HG03442 (cell line): ENCODE measurements at regions not wholly inside any gene's neighbourhood (a gene's known extent, or its start where the extent isn't known, plus 50 kb on each side); places are given as distances from the start of the nearest gene placed in this dataset.

Experiments
- ATAC-seq: cut with Tn5 transposase; IDR thresholded peaks from one replicate; pipeline ENCODE4 v1.9.1; 2021; ENCODE audit warnings: mild to moderate bottlenecking, moderate library complexity; ENCODE audit not compliant: unreplicated experiment

- ATAC-seq, result no peak
These were observed 50.3 kb upstream of the FNDC1 start for GRCh38 chr6:159118924-159119323.

GRCh38 chr6:159117563-159117962 is 51.6 kb upstream of the FNDC1 start:
- ATAC-seq, result no peak

GRCh38 chr6:159117046-159117445 is 52.2 kb upstream of the FNDC1 start:
- ATAC-seq, result no peak

GRCh38 chr6:159116343-159116742 is 52.9 kb upstream of the FNDC1 start:
- peak; percentile 71 for ATAC-seq

GRCh38 chr6:159114569-159114968 is 54.6 kb upstream of the FNDC1 start:
- ATAC-seq, result no peak

- no peak for ATAC-seq
These were observed 56.0 kb upstream of the FNDC1 start for GRCh38 chr6:159113223-159113622.

GRCh38 chr6:159112714-159113113 is 56.5 kb upstream of the FNDC1 start:
- ATAC-seq, result no peak

GRCh38 chr6:159110748-159111147 is 58.5 kb upstream of the FNDC1 start:
- no peak for ATAC-seq

- ATAC-seq, result no peak
These were observed 59.2 kb upstream of the FNDC1 start for GRCh38 chr6:159110013-159110412.

- ATAC-seq, result no peak
These were observed 59.8 kb upstream of the FNDC1 start for GRCh38 chr6:159109391-159109790.

GRCh38 chr6:159108426-159108985 is 60.7 kb upstream of the FNDC1 start:
- ATAC-seq, result no peak

- no peak for ATAC-seq
These were observed 61.5 kb upstream of the FNDC1 start for GRCh38 chr6:159107451-159108260.

- peak; percentile 76 for ATAC-seq
These were observed 61.9 kb upstream of the TAGAP start for GRCh38 chr6:159106627-159107241.

- ATAC-seq, result no peak
These were observed 60.9 kb upstream of the TAGAP start for GRCh38 chr6:159105716-159106115.

GRCh38 chr6:159104931-159105330 is 60.1 kb upstream of the TAGAP start:
- ATAC-seq, result no peak

- ATAC-seq, result peak; percentile 77
These were observed 59.6 kb upstream of the TAGAP start for GRCh38 chr6:159104163-159104925.

- ATAC-seq, result no peak
These were observed 58.8 kb upstream of the TAGAP start for GRCh38 chr6:159103396-159104162.

- ATAC-seq, result no peak
These were observed 57.8 kb upstream of the TAGAP start for GRCh38 chr6:159102373-159103160.

- no peak for ATAC-seq
These were observed 56.9 kb upstream of the TAGAP start for GRCh38 chr6:159101656-159102055.
